Renal cortical epithelial cell (primary cell): ENCODE measurements at regions not wholly inside any gene's neighbourhood (a gene's known extent, or its start where the extent isn't known, plus 50 kb on each side); places are given as distances from the start of the nearest gene placed in this dataset.
"Not testable (repeated sequence)": the region's sequence is repeated elsewhere in the genome, so short reads cannot be mapped to it uniquely, and the experiment has no call there.

Experiments used
- DNase-seq: peaks from one replicate; pipeline ENCODE4 v3.0.0-alpha.2; 2011; ENCODE audit warnings: low read depth

GRCh38 chr6:48994811-48995210 is 468.2 kb downstream of the MMUT start:
- DNase-seq, result no peak

GRCh38 chr6:48990739-48991138 is 472.3 kb downstream of the MMUT start:
- no peak for DNase-seq

GRCh38 chr6:48986845-48987244 is 476.2 kb downstream of the MMUT start:
- no peak for DNase-seq

- no peak for DNase-seq
Observed at GRCh38 chr6:48986105-48986504, 476.9 kb downstream of the MMUT start.

- DNase-seq, result no peak
Observed at GRCh38 chr6:48985025-48985424, 478.0 kb downstream of the MMUT start.

GRCh38 chr6:48983968-48984367 is 479.1 kb downstream of the MMUT start:
- not testable (repeated sequence) for DNase-seq

GRCh38 chr6:48983377-48983776 is 479.7 kb downstream of the MMUT start:
- no peak for DNase-seq

- no peak for DNase-seq
Observed at GRCh38 chr6:48979806-48980205, 483.2 kb downstream of the MMUT start.

- no peak for DNase-seq
Observed at GRCh38 chr6:48979085-48979484, 484.0 kb downstream of the MMUT start.

- DNase-seq, result no peak
Observed at GRCh38 chr6:48978016-48978415, 485.0 kb downstream of the MMUT start.

GRCh38 chr6:48977573-48977972 is 485.5 kb downstream of the MMUT start:
- DNase-seq, result no peak

- DNase-seq, result peak; percentile 2
Observed at GRCh38 chr6:48973491-48973890, 489.6 kb downstream of the MMUT start.

- no peak for DNase-seq
Observed at GRCh38 chr6:48961781-48962415, 501.2 kb downstream of the MMUT start.

- no peak for DNase-seq
Observed at GRCh38 chr6:48959251-48960060, 503.6 kb downstream of the MMUT start.

GRCh38 chr6:48957781-48958180 is 505.3 kb downstream of the MMUT start:
- DNase-seq, result no peak

- DNase-seq, result no peak
Observed at GRCh38 chr6:48951917-48952316, 511.1 kb downstream of the MMUT start.

GRCh38 chr6:48944276-48944675 is 518.8 kb downstream of the MMUT start:
- DNase-seq, result not testable (repeated sequence)

GRCh38 chr6:48933136-48933535 is 529.9 kb downstream of the MMUT start:
- no peak for DNase-seq

- no peak for DNase-seq
Observed at GRCh38 chr6:48928937-48929336, 534.1 kb downstream of the MMUT start.

GRCh38 chr6:48922837-48923236 is 540.2 kb downstream of the MMUT start:
- DNase-seq, result no peak

GRCh38 chr6:48919555-48919954 is 543.5 kb downstream of the MMUT start:
- no peak for DNase-seq

- no peak for DNase-seq
Observed at GRCh38 chr6:48917233-48917632, 545.8 kb downstream of the MMUT start.

- no peak for DNase-seq
Observed at GRCh38 chr6:48916607-48917006, 546.4 kb downstream of the MMUT start.

- no peak for DNase-seq
Observed at GRCh38 chr6:48915591-48915990, 547.5 kb downstream of the MMUT start.
